ENCODE measurements at regions not wholly inside any gene's neighbourhood (a gene's known extent, or its start where the extent isn't known, plus 50 kb on each side); places are given as distances from the start of the nearest gene placed in this dataset.

- Histone ChIP-seq H3K9me3 (ENCODE audit: control insufficient read depth, insufficient read depth, low read depth, low read length) (no peaks in the 10 kb centered on the region), H3K36me3 (ENCODE audit: control insufficient read depth, insufficient read depth, low read length) (no peaks in the 10 kb centered on the region), H3K9ac (ENCODE audit: insufficient read depth, low read length) (no peak overlapping the region), H3K79me2 (ENCODE audit: control insufficient read depth, insufficient read depth, low read length) (no peaks in the 10 kb centered on the region), H3K4me3 (replicated peaks in 1 of 4; ENCODE audit: control extremely low read depth in 1 of 4, insufficient read depth in 1 of 4, low read depth in 3 of 4, low read length in 4 of 4) (no peak overlapping the region), H2AFZ (ENCODE audit: low read length) (no peak overlapping the region), H3K27me3 (ENCODE audit: control insufficient read depth, insufficient read depth, low read length) (no peaks in the 10 kb centered on the region), H3K4me1 (ENCODE audit: control insufficient read depth, extremely low read depth, insufficient read depth, low read length) (no peaks in the 10 kb centered on the region), H4K20me1 (ENCODE audit: control insufficient read depth, extremely low read depth, insufficient read depth, low read length) (no peaks in the 10 kb centered on the region), H3K4me2 (ENCODE audit: extremely low read depth, insufficient read depth, low read length) (no peak overlapping the region), H3K27ac (ENCODE audit: insufficient read depth, low read length) (no peak overlapping the region)
- no peak for DNase-seq (ENCODE audit: low read depth in 2 of 2)
- TF ChIP-seq EZH2 (IDR thresholded peaks at IDR 0.05; ENCODE audit: low read length, missing control alignments): no peak
- TF ChIP-seq, protein P1, sequence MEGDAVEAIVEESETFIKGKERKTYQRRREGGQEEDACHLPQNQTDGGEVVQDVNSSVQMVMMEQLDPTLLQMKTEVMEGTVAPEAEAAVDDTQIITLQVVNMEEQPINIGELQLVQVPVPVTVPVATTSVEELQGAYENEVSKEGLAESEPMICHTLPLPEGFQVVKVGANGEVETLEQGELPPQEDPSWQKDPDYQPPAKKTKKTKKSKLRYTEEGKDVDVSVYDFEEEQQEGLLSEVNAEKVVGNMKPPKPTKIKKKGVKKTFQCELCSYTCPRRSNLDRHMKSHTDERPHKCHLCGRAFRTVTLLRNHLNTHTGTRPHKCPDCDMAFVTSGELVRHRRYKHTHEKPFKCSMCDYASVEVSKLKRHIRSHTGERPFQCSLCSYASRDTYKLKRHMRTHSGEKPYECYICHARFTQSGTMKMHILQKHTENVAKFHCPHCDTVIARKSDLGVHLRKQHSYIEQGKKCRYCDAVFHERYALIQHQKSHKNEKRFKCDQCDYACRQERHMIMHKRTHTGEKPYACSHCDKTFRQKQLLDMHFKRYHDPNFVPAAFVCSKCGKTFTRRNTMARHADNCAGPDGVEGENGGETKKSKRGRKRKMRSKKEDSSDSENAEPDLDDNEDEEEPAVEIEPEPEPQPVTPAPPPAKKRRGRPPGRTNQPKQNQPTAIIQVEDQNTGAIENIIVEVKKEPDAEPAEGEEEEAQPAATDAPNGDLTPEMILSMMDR (conservative IDR thresholded peaks at IDR 0.05 in 1 of 2, IDR thresholded peaks at IDR 0.05 in 1 of 2; ENCODE audit: low read depth in 1 of 2, low read length in 2 of 2): no peak
Observed at GRCh38 chr2:22946553-22946952, 438.4 kb upstream of the KLHL29 start.

- TF ChIP-seq EZH2 (IDR thresholded peaks at IDR 0.05; ENCODE audit: low read length, missing control alignments): no peak
- TF ChIP-seq, protein P1 (conservative IDR thresholded peaks at IDR 0.05 in 1 of 2, IDR thresholded peaks at IDR 0.05 in 1 of 2; ENCODE audit: low read depth in 1 of 2, low read length in 2 of 2): no peak
- Histone ChIP-seq H3K9me3 (ENCODE audit: control insufficient read depth, insufficient read depth, low read depth, low read length) (no peaks in the 10 kb centered on the region), H2AFZ (ENCODE audit: low read length) (no peak overlapping the region), H3K27me3 (ENCODE audit: control insufficient read depth, insufficient read depth, low read length) (no peaks in the 10 kb centered on the region), H3K9ac (ENCODE audit: insufficient read depth, low read length) (no peak overlapping the region), H3K27ac (ENCODE audit: insufficient read depth, low read length) (no peak overlapping the region), H3K4me2 (ENCODE audit: extremely low read depth, insufficient read depth, low read length) (no peak overlapping the region), H3K36me3 (ENCODE audit: control insufficient read depth, insufficient read depth, low read length) (no peaks in the 10 kb centered on the region), H3K4me3 (replicated peaks in 1 of 4; ENCODE audit: control extremely low read depth in 1 of 4, insufficient read depth in 1 of 4, low read depth in 3 of 4, low read length in 4 of 4) (no peak overlapping the region), H4K20me1 (ENCODE audit: control insufficient read depth, extremely low read depth, insufficient read depth, low read length) (no peaks in the 10 kb centered on the region), H3K79me2 (ENCODE audit: control insufficient read depth, insufficient read depth, low read length) (no peaks in the 10 kb centered on the region), H3K4me1 (ENCODE audit: control insufficient read depth, extremely low read depth, insufficient read depth, low read length) (no peaks in the 10 kb centered on the region)
- no peak for DNase-seq (ENCODE audit: low read depth in 2 of 2)
Observed at GRCh38 chr2:22947741-22948140, 437.2 kb upstream of the KLHL29 start.

GRCh38 chr2:22950431-22950830 lies 434.5 kb upstream of the KLHL29 start:
- no peak overlapping the region for H3K9ac ChIP-seq (ENCODE audit: insufficient read depth, low read length)
- H4K20me1 ChIP-seq (ENCODE audit: control insufficient read depth, extremely low read depth, insufficient read depth, low read length): no peaks in the 10 kb centered on the region
- no peaks in the 10 kb centered on the region for H3K36me3 ChIP-seq (ENCODE audit: control insufficient read depth, insufficient read depth, low read length)
- no peak overlapping the region for H2AFZ ChIP-seq (ENCODE audit: low read length)
- no peaks in the 10 kb centered on the region for H3K9me3 ChIP-seq (ENCODE audit: control insufficient read depth, insufficient read depth, low read depth, low read length)
- TF ChIP-seq, protein P1 (conservative IDR thresholded peaks at IDR 0.05 in 1 of 2, IDR thresholded peaks at IDR 0.05 in 1 of 2; ENCODE audit: low read depth in 1 of 2, low read length in 2 of 2): no peak
- TF ChIP-seq EZH2 (IDR thresholded peaks at IDR 0.05; ENCODE audit: low read length, missing control alignments): no peak
- no peak overlapping the region for H3K4me2 ChIP-seq (ENCODE audit: extremely low read depth, insufficient read depth, low read length)
- no peaks in the 10 kb centered on the region for H3K79me2 ChIP-seq (ENCODE audit: control insufficient read depth, insufficient read depth, low read length)
- no peaks in the 10 kb centered on the region for H3K4me1 ChIP-seq (ENCODE audit: control insufficient read depth, extremely low read depth, insufficient read depth, low read length)
- no peak overlapping the region for H3K4me3 ChIP-seq (replicated peaks in 1 of 4; ENCODE audit: control extremely low read depth in 1 of 4, insufficient read depth in 1 of 4, low read depth in 3 of 4, low read length in 4 of 4)
- no peaks in the 10 kb centered on the region for H3K27me3 ChIP-seq (ENCODE audit: control insufficient read depth, insufficient read depth, low read length)
- no peak for DNase-seq (ENCODE audit: low read depth in 2 of 2)
- H3K27ac ChIP-seq (ENCODE audit: insufficient read depth, low read length): no peak overlapping the region
